Adrenal gland (tissue), 9 donors: ENCODE measurements at regions not wholly inside any gene's neighbourhood (a gene's known extent, or its start where the extent isn't known, plus 50 kb on each side); places are given as distances from the start of the nearest gene placed in this dataset.
"Not testable (repeated sequence)": the region's sequence is repeated elsewhere in the genome, so short reads cannot be mapped to it uniquely, and the experiment has no call there.

ENCODE experiments used
- DNase-seq, 7 donors: peaks; one replicate each; pipeline ENCODE4 v3.0.0-alpha.2; 2019 to 2020
- H3K27ac ChIP-seq, 5 donors: fragments of 200-600 bp; sonication (generic) in 4 of 5; 1 replicate in 3 of 5; 2 replicates in 2 of 5; pipeline versions ENCODE4 v1.5.1 to v1.8.0; 2016 to 2020; ENCODE audit warnings: mild to moderate bottlenecking in 1 of 5
- H3K27me3 ChIP-seq: fragments of 200-600 bp; 2 replicates; pipeline ENCODE4 v1.8.0; 2021
- H3K36me3 ChIP-seq, 2 donors: fragments of 200-600 bp; replicated peaks in 1 of 2; 1 replicate in 1 of 2; 2 replicates in 1 of 2; pipeline versions ENCODE4 v1.5.1 to v1.8.0; 2018 to 2022
- H3K4me1 ChIP-seq, 2 donors: fragments of 200-600 bp; replicated peaks in 1 of 2; 1 replicate in 1 of 2; 2 replicates in 1 of 2; pipeline versions ENCODE4 v1.5.1 to v1.8.0; 2018 to 2021
- H3K4me3 ChIP-seq, 4 donors: fragments of 200-600 bp; sonication (generic) in 3 of 4; one replicate each; pipeline ENCODE4 v1.5.1; 2016 to 2018
- H3K9me3 ChIP-seq, 3 donors: fragments of 200-600 bp; sonication (generic) in 1 of 3; replicated peaks in 1 of 3; 1 replicate in 2 of 3; 2 replicates in 1 of 3; pipeline versions ENCODE4 v1.5.1 to v1.8.0; 2016 to 2021
- CTCF ChIP-seq, 6 experiments: fragments of 450-650 bp in 4 of 6; fragments of 200-600 bp in 2 of 6; sonication (generic) in 1 of 6; IDR thresholded peaks; 1 replicate in 5 of 6; 2 replicates in 1 of 6; pipeline versions ENCODE4 v1.5.1 to v1.8.0; 2016 to 2021; ENCODE audit warnings: antibody characterized with exemption in 6 of 6, mild to moderate bottlenecking in 2 of 6, moderate library complexity in 1 of 6
- POLR2A ChIP-seq, 2 donors: fragments of 450-650 bp; IDR thresholded peaks; one replicate each; pipeline ENCODE4 v1.6.1; 2017; ENCODE audit warnings: antibody characterized with exemption in 2 of 2, mild to moderate bottlenecking in 2 of 2, moderate library complexity in 1 of 2
- WGBS, 4 donors: extraction: QIAGEN DNeasy Blood & Tissue Kit in 2 of 4; methylation state at CpG; one replicate each; pipeline versions ENCODE4 v1.1.5 to v1.1.7; 2013 to 2017; 5-methylcytosine and 5-hydroxymethylcytosine counted together
- intact Hi-C, 2 donors: fragments of 100-400 bp; cut with DNase I; formaldehyde crosslinking; loops; one replicate each; pipeline versions ENCODE4 v1.14.1 to v1.15.0; 2022 to 2023
- donor health status: healthy with polysubstance abuse.
- donor health status: Bipolar disorder and iron deficiency.
- donor health status: DM: yes; HTN: yes; CAD: no.
- donor health status: DM: no; HTN: no; CAD: no.
- donor health status: DM: no; HTN: no; CAD: no.

DNA sequence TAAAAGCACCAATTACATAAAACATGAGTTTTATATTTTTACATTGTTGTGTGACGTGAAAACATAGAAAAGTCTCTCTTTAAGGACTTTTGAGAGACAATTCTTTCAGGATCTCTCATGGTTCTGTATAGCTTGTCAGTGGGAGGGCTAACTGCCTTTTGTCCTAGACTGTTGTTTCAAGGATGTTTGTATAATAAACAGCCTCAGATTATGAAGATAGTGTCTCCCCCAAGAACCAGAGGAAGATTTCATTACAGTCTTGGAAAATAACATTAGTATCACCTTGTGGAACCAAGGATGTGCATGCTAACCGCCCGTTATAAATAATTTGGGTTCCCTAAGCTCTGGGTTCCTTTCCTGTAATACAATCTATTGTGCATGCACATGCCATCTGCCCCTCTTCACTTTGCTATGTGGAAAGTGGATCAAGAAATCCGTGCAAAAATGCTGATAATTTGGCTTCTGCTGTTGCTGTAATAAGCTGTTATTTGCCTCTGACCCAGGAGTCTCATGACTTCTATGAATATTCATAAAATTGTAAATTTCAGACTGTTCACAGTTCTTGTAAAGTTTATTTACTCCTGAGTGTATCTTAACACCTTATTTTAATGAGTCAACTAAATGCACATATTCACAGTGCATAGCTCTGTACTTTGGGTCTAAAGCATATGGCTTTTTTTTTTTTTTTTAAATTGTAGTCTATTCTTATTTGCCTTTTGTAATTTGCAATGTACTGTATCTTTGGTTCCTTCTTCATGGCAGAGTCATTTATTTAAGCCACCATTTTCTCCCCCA lies 265.5 kb downstream of the PTH2R start:
- H3K36me3 ChIP-seq: no peaks in the 10 kb centered on the region
- WGBS, 4 donors: 49 to 61% (median 55%) methylated on average over 4 of the region's 4 CpGs
- DNase-seq: no peak

GRCh38 chr2:208673631-208674030 lies 267.0 kb downstream of the PTH2R start:
- Histone ChIP-seq H3K9me3 (no peaks in the 10 kb centered on the region), H3K27ac (no peak overlapping the region), H3K36me3 (no peaks in the 10 kb centered on the region), H3K27me3 (no peaks in the 10 kb centered on the region), H3K4me3 (no peak overlapping the region), H3K4me1 (no peaks in the 10 kb centered on the region)
- no peak for DNase-seq
- intact Hi-C loops: no loop called here
- no peak for TF ChIP-seq CTCF (IDR thresholded peaks at IDR 0.05)
- TF ChIP-seq POLR2A (IDR thresholded peaks at IDR 0.05): no peak
- WGBS, 4 donors: 69 to 88% (median 81%) methylated on average over 3 of the region's 3 CpGs

More for the DNA sequence above, 265.5 kb downstream of the PTH2R start:
- no peaks in the 10 kb centered on the region for H3K4me1 ChIP-seq
- intact Hi-C loops: no loop called here
- H3K9me3 ChIP-seq: no peaks in the 10 kb centered on the region
- no peak overlapping the region for H3K27ac ChIP-seq
- H3K27me3 ChIP-seq: no peaks in the 10 kb centered on the region
- TF ChIP-seq POLR2A (IDR thresholded peaks at IDR 0.05): no peak
- no peak for TF ChIP-seq CTCF (IDR thresholded peaks at IDR 0.05)
- H3K4me3 ChIP-seq: no peak overlapping the region

DNA sequence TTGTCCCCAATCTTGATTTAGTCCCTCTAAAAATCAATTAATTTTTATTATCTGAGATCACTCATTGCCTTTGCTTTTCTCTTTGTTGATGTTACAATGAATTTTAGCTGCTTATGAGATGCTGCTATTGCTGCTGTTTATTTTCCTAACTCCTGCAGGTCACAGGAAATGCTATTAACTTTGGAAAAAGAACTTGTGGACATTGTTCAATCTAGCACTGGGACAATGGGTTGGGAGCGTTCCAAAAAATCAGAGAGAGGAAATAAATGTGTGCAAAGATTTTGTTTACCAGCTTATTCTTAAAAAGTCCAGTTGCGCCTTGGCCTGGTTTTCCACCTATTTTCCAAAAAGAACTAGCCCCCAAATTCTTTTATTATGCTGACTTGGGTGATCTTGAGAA lies 268.3 kb downstream of the PTH2R start:
- H3K27ac ChIP-seq: no peak overlapping the region
- H3K4me1 ChIP-seq: no peaks in the 10 kb centered on the region
- intact Hi-C loops: no loop called here
- H3K9me3 ChIP-seq: no peaks in the 10 kb centered on the region
- peak in 1 of 7 donors; percentile 2 for DNase-seq
- H3K27me3 ChIP-seq: no peaks in the 10 kb centered on the region
- 57 to 76% (median 68%) methylated on average over 2 of the region's 2 CpGs for WGBS, 4 donors
- no peaks in the 10 kb centered on the region for H3K36me3 ChIP-seq
- no peak overlapping the region for H3K4me3 ChIP-seq
- no peak for TF ChIP-seq POLR2A (IDR thresholded peaks at IDR 0.05)

DNA sequence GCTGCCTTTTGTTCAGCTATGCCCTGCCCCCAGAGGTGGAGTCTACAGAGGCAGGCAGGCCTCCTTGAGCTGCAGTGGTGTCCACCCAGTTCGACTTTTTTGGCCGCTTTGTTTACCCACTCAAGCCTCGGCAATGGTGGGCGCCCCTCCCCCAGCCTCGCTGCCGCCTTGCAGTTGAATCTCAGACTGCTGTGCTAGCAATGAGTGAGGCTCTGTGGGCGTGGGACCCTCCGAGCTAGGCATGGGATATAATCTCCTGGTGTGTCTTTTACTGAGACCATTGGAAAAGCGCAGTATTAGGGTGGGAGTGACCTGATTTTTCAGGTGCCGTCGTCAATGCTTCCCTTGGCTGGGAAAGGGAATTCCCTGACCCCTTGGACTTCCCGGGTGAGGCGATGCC lies 279.3 kb downstream of the PTH2R start:
- H3K27ac ChIP-seq, H3K9me3 ChIP-seq, DNase-seq, H3K4me1 ChIP-seq, intact Hi-C loops, H3K27me3 ChIP-seq, H3K36me3 ChIP-seq, H3K4me3 ChIP-seq: not testable (repeated sequence)
- WGBS, 4 donors: 88 to 92% (median 90%) methylated on average over 5 to 13 of the region's 13 CpGs

- no peaks in the 10 kb centered on the region for H3K36me3 ChIP-seq
- intact Hi-C loops: no loop called here
- no peaks in the 10 kb centered on the region for H3K27me3 ChIP-seq
- no peak for TF ChIP-seq POLR2A (IDR thresholded peaks at IDR 0.05)
- TF ChIP-seq CTCF (IDR thresholded peaks at IDR 0.05): no peak
- H3K4me1 ChIP-seq: no peaks in the 10 kb centered on the region
- 70 to 81% (median 77%) methylated on average over 1 of the region's 1 CpG for WGBS, 4 donors
- H3K27ac ChIP-seq: no peak overlapping the region
- no peak overlapping the region for H3K4me3 ChIP-seq
- no peak for DNase-seq
- no peaks in the 10 kb centered on the region for H3K9me3 ChIP-seq
These were observed 280.1 kb downstream of the PTH2R start for GRCh38 chr2:208686665-208687064.

DNA sequence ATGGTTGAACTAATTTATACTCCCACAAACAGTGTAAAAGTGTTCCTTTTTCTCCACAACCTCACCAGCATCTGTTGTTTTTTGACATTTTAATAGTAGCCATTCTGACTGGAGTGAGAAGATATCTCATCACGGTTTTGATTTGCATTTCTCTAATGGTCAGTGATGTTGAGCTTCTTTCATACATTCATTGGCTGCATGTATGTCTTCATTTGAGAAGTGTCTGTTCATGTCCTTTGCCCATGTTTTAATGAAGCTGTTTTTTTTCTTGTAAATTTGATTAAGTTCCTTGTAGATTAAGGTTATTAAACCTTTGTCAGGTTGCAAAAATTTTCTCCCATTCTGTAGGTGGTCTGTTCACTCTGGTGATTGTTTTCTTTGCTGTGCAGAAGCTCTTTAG lies 281.1 kb downstream of the PTH2R start:
- intact Hi-C loops: not testable (repeated sequence)

More for the DNA sequence above, 281.1 kb downstream of the PTH2R start:
- not testable (repeated sequence) for H3K4me3 ChIP-seq, H3K4me1 ChIP-seq, H3K27ac ChIP-seq, DNase-seq, H3K27me3 ChIP-seq, H3K9me3 ChIP-seq, H3K36me3 ChIP-seq
- 82 to 97% (median 90%) methylated on average over 1 of the region's 1 CpG for WGBS, 4 donors
